Tibial artery (tissue), 4 donors: ENCODE measurements at regions not wholly inside any gene's neighbourhood (a gene's known extent, or its start where the extent isn't known, plus 50 kb on each side); places are given as distances from the start of the nearest gene placed in this dataset.

Experiments
- DNase-seq, 2 donors: peaks; one replicate each; pipeline ENCODE4 v3.0.0-alpha.2; 2019
- H3K27ac ChIP-seq, 2 donors: fragments of 200-600 bp; sonication (generic) in 1 of 2; 1 replicate in 1 of 2; 2 replicates in 1 of 2; pipeline ENCODE4 v1.5.1; 2018 to 2019; ENCODE audit warnings: mild to moderate bottlenecking in 1 of 2
- H3K27me3 ChIP-seq, 2 donors: fragments of 200-600 bp; sonication (generic) in 1 of 2; one replicate each; pipeline versions ENCODE4 v1.5.1 to v1.6.0; 2016 to 2019
- H3K36me3 ChIP-seq, 3 donors: fragments of 200-600 bp; sonication (generic) in 2 of 3; one replicate each; pipeline ENCODE4 v1.5.1; 2016 to 2019; ENCODE audit warnings: mild to moderate bottlenecking in 2 of 3
- H3K4me1 ChIP-seq, 4 donors: fragments of 200-600 bp; sonication (generic) in 2 of 4; 1 replicate in 3 of 4; 2 replicates in 1 of 4; pipeline ENCODE4 v1.5.1; 2016 to 2019
- H3K4me3 ChIP-seq, 2 donors: fragments of 200-600 bp; sonication (generic) in 1 of 2; 1 replicate in 1 of 2; 2 replicates in 1 of 2; pipeline ENCODE4 v1.5.1; 2018 to 2019; ENCODE audit warnings: mild to moderate bottlenecking in 2 of 2
- H3K9me3 ChIP-seq, 3 donors: fragments of 200-600 bp; sonication (generic) in 1 of 3; one replicate each; pipeline ENCODE4 v1.5.1; 2016 to 2019
- CTCF ChIP-seq, 2 experiments: fragments of 200-600 bp in 1 of 2; fragments of 450-650 bp in 1 of 2; IDR thresholded peaks; one replicate each; pipeline ENCODE4 v1.5.1; 2017 to 2019; ENCODE audit warnings: antibody characterized with exemption in 2 of 2, mild to moderate bottlenecking in 1 of 2, moderate library complexity in 1 of 2
- intact Hi-C: fragments of 100-400 bp; cut with DNase I; formaldehyde crosslinking; loops from one replicate; pipeline ENCODE4 v1.15.0; 2023; ENCODE audit warnings: low total_unique reads

DNA sequence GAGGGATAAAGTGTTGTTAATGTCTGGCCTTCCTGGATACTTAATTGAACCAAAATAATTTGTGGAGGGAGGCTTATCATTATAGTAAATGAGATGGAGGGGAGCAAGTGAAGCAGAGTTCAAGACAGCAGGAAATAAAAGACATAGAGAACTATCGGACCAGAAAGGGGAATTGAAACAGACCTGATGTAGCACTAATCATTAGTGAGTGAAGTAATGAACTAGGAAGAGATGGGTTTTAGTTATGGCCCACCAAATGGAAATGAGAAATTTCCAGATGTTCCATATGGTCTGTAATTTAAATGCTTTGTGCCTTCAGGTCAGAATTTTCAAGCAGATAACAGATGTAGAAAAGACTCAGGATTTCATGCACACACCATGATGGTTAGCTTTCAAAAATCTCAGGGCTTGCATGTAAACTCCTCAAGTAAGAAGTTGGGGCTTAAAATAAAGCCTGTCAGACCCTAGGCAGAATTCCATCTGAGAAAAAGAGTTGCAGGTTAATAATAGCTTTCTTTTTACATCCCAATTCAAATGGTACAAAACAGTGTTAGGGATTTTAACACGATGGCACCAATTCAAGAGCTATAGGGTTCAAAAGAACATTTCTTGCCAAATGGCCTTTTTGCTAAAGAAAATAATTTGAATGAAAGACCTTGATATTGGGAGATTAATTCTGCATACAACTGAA lies 355.8 kb downstream of the FSCB start:
- Histone ChIP-seq H3K4me3 (no peak overlapping the region), H3K36me3 (no peaks in the 10 kb centered on the region), H3K4me1 (no peaks in the 10 kb centered on the region), H3K9me3 (peaks cover 0 to 6% (median 0%) of the 10 kb centered on the region in 3 donors), H3K27me3 (no peaks in the 10 kb centered on the region), H3K27ac (no peak overlapping the region)
- no peak for TF ChIP-seq CTCF (IDR thresholded peaks at IDR 0.05)
- DNase-seq: no peak
- intact Hi-C loops: no loop called here

- intact Hi-C loops: no loop called here
Observed at GRCh38 chr14:44149597-44149996, 357.5 kb downstream of the FSCB start.

GRCh38 chr14:44142006-44142405 lies 365.1 kb downstream of the FSCB start:
- Histone ChIP-seq H3K27me3 (no peaks in the 10 kb centered on the region), H3K9me3 (no peaks in the 10 kb centered on the region), H3K36me3 (no peaks in the 10 kb centered on the region), H3K4me1 (no peaks in the 10 kb centered on the region), H3K27ac (no peak overlapping the region), H3K4me3 (no peak overlapping the region)
- TF ChIP-seq CTCF (IDR thresholded peaks at IDR 0.05): no peak
- DNase-seq: no peak
- intact Hi-C loops: no loop called here

More at GRCh38 chr14:44149597-44149996, 357.5 kb downstream of the FSCB start:
- H3K36me3 ChIP-seq: no peaks in the 10 kb centered on the region
- TF ChIP-seq CTCF (IDR thresholded peaks at IDR 0.05): no peak
- peaks cover 0 to 2% (median 0%) of the 10 kb centered on the region in 3 donors for H3K9me3 ChIP-seq
- no peak overlapping the region for H3K4me3 ChIP-seq
- no peaks in the 10 kb centered on the region for H3K4me1 ChIP-seq
- H3K27me3 ChIP-seq: no peaks in the 10 kb centered on the region
- no peak overlapping the region for H3K27ac ChIP-seq
- DNase-seq: no peak

GRCh38 chr14:44135972-44136371 lies 371.1 kb downstream of the FSCB start:
- TF ChIP-seq CTCF (IDR thresholded peaks at IDR 0.05): no peak
- DNase-seq: no peak
- Histone ChIP-seq H3K27ac (no peak overlapping the region), H3K4me3 (no peak overlapping the region), H3K4me1 (no peaks in the 10 kb centered on the region), H3K9me3 (no peaks in the 10 kb centered on the region), H3K27me3 (no peaks in the 10 kb centered on the region), H3K36me3 (no peaks in the 10 kb centered on the region)
- intact Hi-C loops: no loop called here

GRCh38 chr14:44131861-44132260 lies 375.2 kb downstream of the FSCB start:
- Histone ChIP-seq H3K27me3 (no peaks in the 10 kb centered on the region), H3K36me3 (no peaks in the 10 kb centered on the region), H3K4me1 (no peaks in the 10 kb centered on the region), H3K27ac (no peak overlapping the region), H3K9me3 (no peaks in the 10 kb centered on the region), H3K4me3 (no peak overlapping the region)
- no peak for DNase-seq
- TF ChIP-seq CTCF (IDR thresholded peaks at IDR 0.05): no peak
- intact Hi-C loops: no loop called here
